Colonic mucosa (tissue), 4 donors: ENCODE measurements at regions not wholly inside any gene's neighbourhood (a gene's known extent, or its start where the extent isn't known, plus 50 kb on each side); places are given as distances from the start of the nearest gene placed in this dataset.

Experiments used
- DNase-seq: peaks from one replicate; pipeline ENCODE4 v3.0.0-alpha.2; 2020
- H3K27ac ChIP-seq: fragments of 200-600 bp; one replicate; pipeline ENCODE4 v1.8.0; 2021
- H3K27me3 ChIP-seq: fragments of 200-600 bp; one replicate; pipeline ENCODE4 v1.8.0; 2021
- H3K36me3 ChIP-seq: fragments of 200-600 bp; one replicate; pipeline ENCODE4 v1.8.0; 2021
- H3K4me1 ChIP-seq: fragments of 200-600 bp; one replicate; pipeline ENCODE4 v1.8.0; 2021; ENCODE audit warnings: mild to moderate bottlenecking
- H3K4me3 ChIP-seq: fragments of 200-600 bp; one replicate; pipeline ENCODE4 v1.8.0; 2021
- H3K9ac ChIP-seq, 2 donors: one replicate each; pipeline ENCODE4 v1.7.0; 2013; ENCODE audit warnings: control low read depth in 2 of 2, low read depth in 2 of 2, low read length in 2 of 2
- H3K9me3 ChIP-seq: fragments of 200-600 bp; one replicate; pipeline ENCODE4 v1.8.0; 2021
- intact Hi-C: fragments of 100-400 bp; cut with DNase I; formaldehyde crosslinking; loops from one replicate; pipeline ENCODE4 v1.14.1; 2022
- TF ChIP-seq, protein P1 (sequence below): fragments of 200-600 bp; IDR thresholded peaks from one replicate; pipeline ENCODE4 v1.8.0; 2022; ENCODE audit warnings: antibody characterized with exemption, mild to moderate bottlenecking
- donor health status: healthy.
- donor health status: DM: no; HTN: no; CAD: no.
- donor health status: DM: no; HTN: no; CAD: no.

DNA sequence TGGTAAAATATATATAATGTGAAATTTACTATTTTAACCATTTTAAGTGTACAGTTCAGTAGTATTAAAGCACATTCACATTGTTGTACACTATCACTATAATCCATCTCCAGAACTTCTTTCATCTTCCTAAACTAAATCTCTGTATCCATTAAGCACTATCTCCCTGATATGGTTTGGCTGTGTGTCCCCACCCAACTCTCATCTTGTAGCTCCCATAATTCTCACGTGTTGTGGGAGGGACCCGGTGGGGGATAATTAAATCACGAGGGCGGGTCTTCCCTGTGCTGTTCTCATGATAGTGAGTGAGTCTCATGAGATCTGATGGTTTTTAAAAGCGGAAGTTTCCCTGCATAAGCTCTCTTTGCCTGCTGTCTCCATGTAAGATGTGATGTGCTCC lies 178.9 kb upstream of the NABP1 start:
- intact Hi-C loops: no loop called here
- no peaks in the 10 kb centered on the region for H3K36me3 ChIP-seq

DNA sequence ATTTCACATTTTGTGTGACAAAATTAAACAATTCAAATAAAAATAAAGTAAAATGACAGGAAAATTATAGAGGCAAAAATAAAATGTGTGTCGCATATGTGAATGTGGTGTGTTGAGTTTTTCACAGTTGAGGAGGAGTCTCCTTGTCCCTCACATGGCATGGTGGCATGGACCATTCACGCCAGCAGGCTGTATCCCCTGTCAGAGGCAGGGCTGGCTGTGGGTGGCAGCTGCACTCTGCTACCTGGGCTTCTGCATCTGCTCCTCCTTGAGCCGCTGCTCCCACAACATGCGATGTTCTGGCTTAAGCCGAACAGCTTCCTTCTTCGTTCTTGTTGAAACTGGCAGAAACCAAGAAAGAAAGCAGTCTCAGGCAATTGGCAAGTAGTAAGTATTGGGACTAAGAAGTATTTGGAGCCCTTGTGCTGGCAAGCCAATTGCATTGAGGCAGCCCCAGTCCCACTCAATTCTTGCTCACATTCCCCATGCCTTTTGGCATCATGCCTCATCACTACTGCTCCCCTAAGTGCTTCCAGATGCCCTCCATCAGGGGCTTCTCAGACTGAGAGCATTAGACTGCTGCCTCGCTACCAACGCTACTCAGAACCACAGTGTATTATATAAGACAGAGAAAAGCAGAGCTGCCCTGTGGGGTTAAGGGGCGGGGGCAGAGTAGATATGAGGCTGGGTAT lies 177.9 kb upstream of the NABP1 start:
- H3K27ac ChIP-seq: no peak overlapping the region

More for the DNA sequence above, 178.9 kb upstream of the NABP1 start:
- no peak overlapping the region for H3K9ac ChIP-seq
- DNase-seq: no peak
- H3K27ac ChIP-seq: no peak overlapping the region
- H3K4me3 ChIP-seq: no peak overlapping the region
- no peaks in the 10 kb centered on the region for H3K27me3 ChIP-seq
- H3K4me1 ChIP-seq: no peaks in the 10 kb centered on the region
- H3K9me3 ChIP-seq: no peaks in the 10 kb centered on the region
- TF ChIP-seq, protein P1, sequence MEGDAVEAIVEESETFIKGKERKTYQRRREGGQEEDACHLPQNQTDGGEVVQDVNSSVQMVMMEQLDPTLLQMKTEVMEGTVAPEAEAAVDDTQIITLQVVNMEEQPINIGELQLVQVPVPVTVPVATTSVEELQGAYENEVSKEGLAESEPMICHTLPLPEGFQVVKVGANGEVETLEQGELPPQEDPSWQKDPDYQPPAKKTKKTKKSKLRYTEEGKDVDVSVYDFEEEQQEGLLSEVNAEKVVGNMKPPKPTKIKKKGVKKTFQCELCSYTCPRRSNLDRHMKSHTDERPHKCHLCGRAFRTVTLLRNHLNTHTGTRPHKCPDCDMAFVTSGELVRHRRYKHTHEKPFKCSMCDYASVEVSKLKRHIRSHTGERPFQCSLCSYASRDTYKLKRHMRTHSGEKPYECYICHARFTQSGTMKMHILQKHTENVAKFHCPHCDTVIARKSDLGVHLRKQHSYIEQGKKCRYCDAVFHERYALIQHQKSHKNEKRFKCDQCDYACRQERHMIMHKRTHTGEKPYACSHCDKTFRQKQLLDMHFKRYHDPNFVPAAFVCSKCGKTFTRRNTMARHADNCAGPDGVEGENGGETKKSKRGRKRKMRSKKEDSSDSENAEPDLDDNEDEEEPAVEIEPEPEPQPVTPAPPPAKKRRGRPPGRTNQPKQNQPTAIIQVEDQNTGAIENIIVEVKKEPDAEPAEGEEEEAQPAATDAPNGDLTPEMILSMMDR: no peak

DNA sequence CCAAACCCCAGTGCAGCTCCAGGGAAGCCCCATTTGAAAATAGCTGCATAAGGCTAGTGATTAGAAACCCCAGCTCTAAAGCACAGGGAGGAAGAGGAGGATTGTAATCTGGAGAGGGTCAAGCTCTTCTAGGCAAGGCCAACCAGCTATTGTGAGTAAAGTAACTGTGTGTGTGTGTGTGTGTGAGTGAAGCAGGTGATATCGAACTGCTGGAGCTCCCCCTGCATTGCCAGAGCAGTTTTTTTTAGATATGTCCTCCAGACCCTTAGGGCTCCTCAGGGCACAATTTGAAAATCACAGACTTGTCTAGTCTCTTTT lies 177.4 kb upstream of the NABP1 start:
- no peaks in the 10 kb centered on the region for H3K4me1 ChIP-seq
- intact Hi-C loops: loop anchor here (2.0 to 5.0 kb wide), 2 partner anchors 258 to 336 kb away; no protein-coding TSS in a partner anchor
- no peak for DNase-seq
- no peaks in the 10 kb centered on the region for H3K27me3 ChIP-seq
- TF ChIP-seq, protein P1: no peak
- no peaks in the 10 kb centered on the region for H3K36me3 ChIP-seq
- H3K4me3 ChIP-seq: no peak overlapping the region
- no peaks in the 10 kb centered on the region for H3K9me3 ChIP-seq
- H3K9ac ChIP-seq: no peak overlapping the region
- H3K27ac ChIP-seq: no peak overlapping the region

More for the DNA sequence above, 177.9 kb upstream of the NABP1 start:
- H3K36me3 ChIP-seq: no peaks in the 10 kb centered on the region
- H3K4me1 ChIP-seq: no peaks in the 10 kb centered on the region
- intact Hi-C loops: loop anchor here (2.0 to 5.0 kb wide), 2 partner anchors 258 to 335 kb away; no protein-coding TSS in a partner anchor
- H3K9me3 ChIP-seq: no peaks in the 10 kb centered on the region
- no peaks in the 10 kb centered on the region for H3K27me3 ChIP-seq
- no peak for DNase-seq
- H3K4me3 ChIP-seq: no peak overlapping the region
- TF ChIP-seq, protein P1: no peak
- H3K9ac ChIP-seq: no peak overlapping the region

DNA sequence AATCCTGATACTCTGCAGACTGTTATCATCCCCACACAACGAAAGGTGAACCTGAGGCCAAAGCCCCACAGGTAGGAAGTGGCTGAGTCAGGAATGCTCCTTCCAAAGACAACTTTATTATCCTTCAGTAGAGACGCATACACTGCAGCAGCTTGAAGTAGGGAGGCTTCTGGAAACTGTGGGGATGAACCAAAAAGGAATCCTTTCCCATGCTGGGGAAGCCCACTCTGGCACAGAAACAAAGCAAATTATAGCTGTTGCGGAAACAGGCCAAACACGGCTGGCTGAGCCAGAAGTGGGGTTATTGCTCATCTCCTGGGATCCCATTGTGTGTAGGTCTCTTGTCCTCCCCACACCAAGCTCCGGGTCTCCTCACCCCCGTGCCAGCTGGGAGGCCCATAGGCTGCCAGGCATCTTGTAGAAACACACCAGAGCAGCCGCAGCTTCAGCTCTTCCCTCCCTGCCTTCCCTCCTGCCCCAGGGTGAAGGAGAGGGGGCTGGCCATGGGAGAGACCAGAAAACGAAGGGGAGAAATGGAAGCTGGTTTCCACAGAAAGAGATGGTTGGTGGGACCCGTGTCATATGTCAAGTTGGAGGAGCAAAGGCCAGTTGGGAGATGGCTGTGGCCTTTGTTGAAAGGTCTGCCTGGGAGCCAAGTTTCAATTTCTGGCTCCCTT lies 176.9 kb upstream of the NABP1 start:
- Histone ChIP-seq H3K9me3 (no peaks in the 10 kb centered on the region), H3K9ac (no peak overlapping the region), H3K4me3 (no peak overlapping the region), H3K36me3 (no peaks in the 10 kb centered on the region), H3K27me3 (no peaks in the 10 kb centered on the region), H3K27ac (no peak overlapping the region), H3K4me1 (no peaks in the 10 kb centered on the region)
- no peak for DNase-seq
- intact Hi-C loops: loop anchor here (2.0 to 5.0 kb wide), 2 partner anchors 259 to 336 kb away; no protein-coding TSS in a partner anchor
- TF ChIP-seq, protein P1: no peak

DNA sequence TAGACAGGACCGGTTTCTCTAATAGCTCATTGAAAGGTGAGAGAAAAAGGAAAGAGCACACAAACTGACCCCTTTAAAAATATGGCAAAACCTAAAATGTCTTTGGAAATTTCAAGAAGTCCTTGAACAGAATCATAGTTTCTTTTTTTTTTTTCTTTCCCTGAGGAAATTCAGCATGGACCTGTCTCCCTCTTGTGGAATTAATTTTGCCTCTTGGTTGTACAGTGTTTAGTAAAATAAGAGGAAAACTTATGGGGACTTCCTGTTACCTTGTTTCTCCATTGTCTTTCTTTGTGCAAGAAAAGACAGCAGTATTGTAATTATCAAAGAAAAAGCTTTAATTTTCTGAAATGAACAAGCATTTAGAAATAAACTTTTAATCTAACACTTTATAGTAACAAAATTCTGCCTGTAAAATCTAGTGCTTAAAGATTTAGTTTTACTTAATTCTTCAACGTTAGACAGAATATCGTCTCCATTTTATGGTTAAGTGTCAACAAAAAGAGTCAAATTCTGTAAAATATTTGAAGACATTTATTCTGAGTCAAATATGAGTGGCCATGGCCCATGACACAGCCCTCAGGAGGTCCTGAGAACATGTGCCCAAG lies 176.3 kb upstream of the NABP1 start:
- no peaks in the 10 kb centered on the region for H3K4me1 ChIP-seq
- intact Hi-C loops: loop anchor here (2.0 to 5.0 kb wide), 2 partner anchors 259 to 337 kb away; no protein-coding TSS in a partner anchor
- H3K36me3 ChIP-seq: no peaks in the 10 kb centered on the region
- H3K4me3 ChIP-seq: no peak overlapping the region
- H3K27me3 ChIP-seq: no peaks in the 10 kb centered on the region
- H3K27ac ChIP-seq: no peak overlapping the region
- DNase-seq: no peak
- TF ChIP-seq, protein P1: peak; percentile 57
- H3K9ac ChIP-seq: no peak overlapping the region
- H3K9me3 ChIP-seq: no peaks in the 10 kb centered on the region
